Stimulated activated CD8-positive, alpha-beta memory T cell treated with anti-CD3 and anti-CD28 coated beads, Interleukin-2, amount 100 ng/mL, for 1 hour (primary cell): ENCODE measurements at regions not wholly inside any gene's neighbourhood (a gene's known extent, or its start where the extent isn't known, plus 50 kb on each side); places are given as distances from the start of the nearest gene placed in this dataset.
"Not testable (repeated sequence)": the region's sequence is repeated elsewhere in the genome, so short reads cannot be mapped to it uniquely, and the experiment has no call there.

Source experiments
- DNase-seq, 2 donors: peaks; one replicate each; pipeline ENCODE4 v3.0.0-alpha.2; 2020; ENCODE audit warnings: low read depth in 2 of 2

DNA sequence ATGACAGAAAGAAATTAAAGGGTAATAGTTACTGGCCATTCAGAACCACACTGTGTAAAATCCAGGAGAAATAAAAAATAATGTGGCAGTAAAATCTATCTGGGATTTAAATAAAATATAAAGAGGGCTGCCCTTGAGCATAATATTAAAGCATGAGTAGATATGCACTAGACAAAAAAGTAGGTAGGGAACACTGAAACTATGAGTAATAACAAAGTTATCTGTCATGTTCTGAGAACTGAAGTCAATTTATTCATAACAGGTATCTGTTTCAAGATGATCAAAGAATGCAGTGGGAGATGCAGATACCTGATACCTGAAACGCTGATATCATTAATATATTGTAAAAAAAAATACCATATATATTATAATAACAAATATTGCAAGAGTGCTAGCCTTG is 1672.0 kb downstream of the SLITRK5 start:
- DNase-seq = no peak

- no peak for DNase-seq
These were observed 1681.2 kb downstream of the SLITRK5 start for GRCh38 chr13:89352384-89352783.

DNA sequence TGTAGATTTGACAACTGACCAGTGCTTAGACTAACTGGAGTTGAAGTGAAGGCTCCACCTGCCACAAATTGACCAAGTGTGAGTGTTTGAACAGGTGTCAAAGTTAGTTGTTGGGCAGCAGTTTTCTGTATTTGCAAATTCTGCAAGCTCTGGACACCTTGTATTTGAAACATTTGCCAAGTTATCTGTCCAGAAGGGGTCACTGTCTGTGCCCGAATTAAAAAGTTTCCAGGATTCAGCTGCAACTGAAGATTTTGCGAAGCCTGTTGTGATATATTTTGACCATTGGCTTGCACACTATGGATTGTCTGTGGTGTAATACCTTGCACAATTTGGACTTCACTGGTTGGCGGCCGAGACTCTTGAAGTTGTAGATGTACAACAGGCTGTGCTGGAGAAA is 1690.7 kb downstream of the SLITRK5 start:
- DNase-seq = no peak

GRCh38 chr13:89363144-89363543 is 1692.0 kb downstream of the SLITRK5 start:
- no peak for DNase-seq

- no peak for DNase-seq
These were observed 1701.0 kb downstream of the SLITRK5 start for GRCh38 chr13:89372193-89372592.

DNA sequence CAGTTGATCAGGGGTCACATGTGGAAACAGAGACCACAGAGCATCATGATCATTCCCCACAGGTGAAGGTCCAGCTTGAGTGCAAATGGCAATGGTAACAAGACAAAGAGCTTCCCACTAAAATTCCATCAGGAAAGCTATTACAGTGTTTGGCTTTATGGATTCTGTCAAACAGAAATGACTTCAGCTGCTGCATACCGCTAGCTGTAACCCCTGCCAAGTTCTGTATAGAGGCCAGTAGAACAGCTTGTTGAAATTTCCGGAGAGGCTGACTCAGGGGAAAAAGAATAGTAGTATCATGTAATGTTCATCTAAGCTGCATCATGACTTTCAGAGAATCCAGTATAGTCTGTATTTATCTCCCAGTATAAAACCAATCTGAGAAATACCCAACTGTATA is 1704.7 kb downstream of the SLITRK5 start:
- DNase-seq = no peak

DNA sequence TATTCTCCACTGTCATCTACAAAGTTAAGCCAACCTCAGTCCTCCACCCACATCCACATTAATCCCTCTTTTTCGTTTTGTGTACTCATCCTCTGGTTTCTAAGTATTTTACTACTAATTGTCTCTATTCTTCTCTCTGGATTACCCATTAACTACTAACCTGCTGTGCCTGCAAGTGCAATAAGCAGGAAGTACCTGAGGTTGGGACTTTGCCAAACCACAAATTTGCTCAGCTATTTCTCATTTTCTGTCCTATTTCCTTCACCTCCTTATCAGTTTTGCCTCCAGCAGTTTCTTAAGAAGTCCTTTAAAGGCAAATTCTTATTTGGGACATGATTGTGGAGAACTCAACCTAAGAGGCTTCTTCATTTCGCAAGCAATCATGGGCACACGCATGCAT is 1708.9 kb downstream of the SLITRK5 start:
- no peak for DNase-seq

DNA sequence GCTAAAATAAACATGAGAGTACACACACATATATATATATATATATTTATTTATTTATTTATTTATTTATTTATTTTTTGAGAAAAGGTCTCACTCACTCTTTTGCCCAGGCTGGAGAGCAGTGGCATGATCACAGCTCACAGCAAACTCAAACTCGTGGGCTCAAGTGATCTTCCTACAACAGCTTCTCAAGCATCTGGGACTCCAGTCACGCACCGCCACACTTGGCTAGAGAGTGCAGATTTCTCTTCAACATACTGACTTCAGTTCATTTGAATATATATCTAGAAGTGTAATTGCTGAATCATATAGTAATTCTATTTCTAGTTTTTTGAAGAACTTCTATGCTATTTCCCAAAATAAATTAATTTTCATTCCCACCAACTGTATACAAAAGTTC is 1711.8 kb downstream of the SLITRK5 start:
- DNase-seq = no peak

DNA sequence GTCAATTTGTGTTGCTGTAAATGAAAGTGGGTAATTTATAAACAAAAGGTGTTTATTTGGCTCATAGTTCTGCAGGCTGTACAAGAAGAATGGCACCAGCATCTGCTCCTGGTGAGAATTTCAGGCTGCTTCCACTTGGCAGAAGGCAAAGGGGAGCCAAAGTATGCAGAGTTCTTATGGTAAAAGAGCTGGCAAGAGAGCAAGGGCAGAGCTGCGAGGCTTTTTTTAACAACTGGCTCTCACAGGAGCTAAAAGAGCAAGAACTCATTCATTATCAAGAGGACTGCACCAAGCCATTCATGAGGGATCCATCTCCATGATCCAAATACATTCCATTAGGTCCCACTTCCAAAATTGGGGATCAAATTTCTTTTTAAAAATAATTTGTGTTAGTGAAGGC is 1712.7 kb downstream of the SLITRK5 start:
- DNase-seq = no peak

DNA sequence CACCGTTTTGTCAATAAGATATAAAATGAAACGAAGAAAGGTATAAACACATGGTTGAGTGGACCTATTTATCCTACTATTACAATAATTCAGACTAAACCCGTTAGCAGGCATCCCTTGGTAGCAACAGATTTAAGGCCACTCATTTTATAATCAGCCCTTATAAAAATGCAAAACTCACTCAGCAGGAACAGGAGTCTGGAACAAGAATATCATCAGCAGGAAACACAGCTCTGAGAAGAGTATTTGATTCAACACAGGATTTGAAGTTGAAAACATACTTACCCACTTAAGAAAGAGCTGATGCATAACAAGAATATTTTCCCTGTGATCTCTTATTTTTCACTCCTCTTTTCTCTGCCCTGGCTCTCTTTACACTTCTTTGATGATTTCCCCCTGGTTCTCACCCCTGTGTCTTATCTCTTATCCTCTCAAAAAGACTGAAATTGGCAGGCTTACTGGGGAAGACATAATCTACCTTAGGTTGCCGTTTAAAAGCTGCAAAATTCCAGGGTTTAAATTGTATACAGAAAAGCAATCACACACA is 1722.7 kb downstream of the SLITRK5 start:
- no peak for DNase-seq

DNA sequence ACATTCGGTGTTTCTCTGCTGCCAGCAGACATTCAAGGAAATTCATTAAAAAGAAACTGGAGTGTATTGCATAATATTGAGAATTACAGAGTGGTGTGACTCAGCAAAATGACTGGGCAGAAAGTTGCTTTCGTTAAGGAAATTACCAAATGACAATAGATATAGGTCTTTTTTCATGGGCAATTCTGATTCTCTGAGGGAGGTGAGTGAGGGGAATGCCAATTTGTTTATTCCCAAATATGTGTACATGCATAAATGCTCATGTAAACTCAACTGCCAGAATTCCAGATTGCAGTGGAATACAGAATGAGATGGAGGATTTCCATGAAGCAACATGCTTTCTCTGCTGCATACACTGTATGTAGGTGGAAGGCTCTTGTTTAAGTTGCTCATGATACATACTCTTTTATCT is 1730.1 kb downstream of the SLITRK5 start:
- DNase-seq = no peak

DNA sequence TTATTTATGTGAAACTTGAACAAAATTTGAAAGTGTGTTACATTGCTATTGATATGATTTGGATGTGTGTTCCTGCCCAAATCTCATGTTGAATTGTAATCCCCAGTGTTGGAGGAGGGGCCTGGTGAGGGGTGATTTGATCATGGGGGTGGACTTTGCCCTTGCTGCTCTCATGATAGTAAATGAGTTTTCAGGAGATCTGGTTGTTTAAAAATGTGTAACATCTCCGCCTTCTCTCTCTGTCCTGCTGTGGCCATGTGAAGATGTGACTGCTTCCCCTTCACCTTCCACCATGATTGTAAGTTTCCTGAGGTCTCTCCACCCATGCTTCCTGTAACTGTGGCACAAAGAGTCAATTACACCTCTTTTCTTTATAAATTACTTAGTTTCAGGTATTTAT is 1731.0 kb downstream of the SLITRK5 start:
- DNase-seq = no peak

- DNase-seq = not testable (repeated sequence)
These were observed 1734.9 kb downstream of the SLITRK5 start for GRCh38 chr13:89406096-89406495.

GRCh38 chr13:89407357-89407756 is 1736.2 kb downstream of the SLITRK5 start:
- no peak for DNase-seq

DNA sequence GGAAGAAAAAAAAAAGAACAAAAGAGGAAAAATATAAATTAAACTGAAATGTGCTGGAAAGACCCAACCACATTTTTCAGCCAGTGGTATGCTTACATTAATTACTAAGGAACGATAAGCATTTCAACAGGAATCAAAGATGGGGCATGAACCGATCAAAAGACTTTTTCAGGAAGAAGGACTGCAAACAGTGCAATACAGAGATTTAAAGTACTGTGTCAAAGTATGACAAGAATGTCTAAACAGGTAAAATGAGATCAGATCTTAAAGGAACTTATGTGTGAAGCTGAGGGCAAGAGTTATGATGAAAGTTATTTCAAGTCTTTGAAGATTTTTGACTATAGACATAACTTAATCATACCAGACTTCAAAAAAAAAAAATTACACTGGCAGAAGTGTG is 1761.8 kb downstream of the SLITRK5 start:
- no peak for DNase-seq

GRCh38 chr13:89434624-89435023 is 1763.5 kb downstream of the SLITRK5 start:
- DNase-seq = not testable (repeated sequence)

DNA sequence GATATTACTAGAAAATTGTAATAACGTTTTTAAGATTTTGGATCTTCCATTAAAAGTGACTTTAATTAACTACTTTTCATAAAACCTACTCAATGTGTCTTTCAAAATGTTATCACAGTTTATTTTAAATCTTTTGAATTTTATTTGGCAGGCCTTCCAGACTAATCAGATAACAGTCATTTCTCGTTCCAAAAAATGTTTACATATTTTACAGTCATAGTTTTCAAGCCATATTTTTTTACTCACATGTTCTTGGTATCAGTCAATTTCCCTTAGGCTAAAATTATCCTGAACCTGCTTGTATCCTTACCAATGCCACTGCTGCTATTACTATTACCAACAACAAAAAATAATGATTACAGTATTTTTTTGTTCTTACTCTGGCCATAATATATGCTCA is 1783.5 kb downstream of the SLITRK5 start:
- DNase-seq = no peak

- no peak for DNase-seq
These were observed 1784.1 kb downstream of the SLITRK5 start for GRCh38 chr13:89455225-89455624.

DNA sequence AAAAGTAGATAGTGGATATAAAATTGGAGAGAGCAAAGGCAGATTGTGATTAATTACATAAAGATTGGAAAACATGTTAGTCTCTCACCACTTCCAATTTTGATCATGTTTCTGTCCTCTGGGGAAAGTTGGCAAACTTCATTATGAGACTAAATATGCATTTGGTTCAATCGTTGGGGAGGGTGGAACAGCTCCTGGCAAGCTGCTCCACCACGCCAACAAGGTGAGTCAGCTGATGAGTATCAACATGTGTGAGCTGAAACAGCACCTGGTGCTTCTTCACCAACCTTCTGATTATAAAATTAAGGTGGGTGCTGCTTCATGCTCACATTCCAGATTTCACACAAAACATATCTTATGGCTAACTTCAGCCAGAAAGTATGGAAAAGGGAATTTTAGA is 1784.6 kb downstream of the SLITRK5 start:
- DNase-seq = no peak

DNA sequence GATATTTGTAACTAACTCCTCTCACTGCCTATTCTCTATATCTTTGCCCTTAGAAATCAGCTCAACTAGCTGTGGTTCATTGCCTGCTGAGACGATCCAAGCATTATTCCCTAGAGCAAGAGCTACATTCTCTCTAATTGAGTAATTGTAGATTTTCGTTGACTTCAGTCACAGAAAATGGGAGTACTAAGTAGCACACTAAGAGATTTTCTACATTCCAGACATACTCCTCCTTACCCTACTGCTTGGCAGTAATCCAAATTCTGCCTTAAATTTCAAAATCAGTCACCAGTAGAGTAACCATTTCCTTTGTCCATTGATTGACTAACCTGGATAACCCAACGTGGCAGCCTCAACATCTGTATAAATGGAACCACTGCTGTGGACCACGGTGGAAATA is 1786.8 kb downstream of the SLITRK5 start:
- DNase-seq = no peak

DNA sequence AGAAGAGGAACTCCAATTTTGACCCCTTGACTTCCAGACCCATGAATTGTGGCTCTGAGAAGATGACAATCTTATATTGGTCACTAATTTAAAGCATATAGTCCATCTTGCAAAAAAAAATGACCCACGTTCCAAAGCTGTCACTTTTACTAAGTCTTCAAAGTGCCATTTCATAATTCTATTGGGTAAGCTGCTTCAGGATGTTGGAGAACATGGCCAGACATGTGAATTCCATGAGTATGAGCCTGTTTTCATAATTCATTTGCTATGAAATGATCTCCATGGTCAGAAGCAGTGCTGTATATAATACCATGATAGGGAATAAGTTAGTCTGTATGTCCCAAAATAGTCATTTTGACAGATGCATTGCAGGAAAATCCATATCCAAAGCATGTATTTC is 1787.3 kb downstream of the SLITRK5 start:
- DNase-seq = no peak

DNA sequence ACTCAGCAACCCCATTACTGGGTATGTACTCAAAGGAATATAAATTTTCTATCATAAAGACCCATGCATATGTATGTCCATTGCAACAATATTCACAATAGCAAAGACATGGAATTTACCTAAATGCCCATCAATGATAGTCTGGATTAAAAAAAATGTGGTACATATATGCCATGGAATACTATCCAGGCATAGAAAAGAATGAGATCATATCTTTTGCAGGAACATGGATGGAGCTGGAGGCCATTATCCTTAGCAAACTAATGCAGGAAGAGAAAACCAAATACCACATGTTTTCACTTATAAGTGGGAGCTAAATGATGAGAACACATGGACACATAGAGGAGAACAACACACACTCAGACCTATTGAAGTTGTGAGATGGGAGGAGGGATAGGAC is 1789.7 kb downstream of the SLITRK5 start:
- DNase-seq = not testable (repeated sequence)

DNA sequence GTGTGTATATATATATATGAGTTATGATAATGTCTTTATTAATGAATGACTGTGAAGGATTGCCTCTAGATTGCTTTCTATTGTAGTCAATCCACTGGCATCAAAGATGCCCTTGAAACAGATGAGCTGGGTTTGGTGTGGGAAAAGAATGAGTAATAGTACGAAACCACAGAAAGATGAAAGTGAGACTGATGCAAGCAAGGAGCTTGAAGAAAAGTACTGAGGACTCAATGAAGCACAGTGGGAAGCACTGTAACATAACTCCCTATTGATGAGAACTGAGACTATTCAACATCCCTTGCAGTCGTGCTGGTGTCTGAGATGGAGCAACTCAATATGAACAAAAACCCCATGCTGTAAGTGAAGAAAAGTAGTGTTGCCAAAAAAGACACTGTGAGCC is 1794.2 kb downstream of the SLITRK5 start:
- DNase-seq = no peak

- no peak for DNase-seq
These were observed 1796.9 kb downstream of the SLITRK5 start for GRCh38 chr13:89468081-89468480.

GRCh38 chr13:89470901-89471300 is 1799.7 kb downstream of the SLITRK5 start:
- DNase-seq = no peak
